ENCODE measurements at regions not wholly inside any gene's neighbourhood (a gene's known extent, or its start where the extent isn't known, plus 50 kb on each side); places are given as distances from the start of the nearest gene placed in this dataset.
"Not testable (repeated sequence)": the region's sequence is repeated elsewhere in the genome, so short reads cannot be mapped to it uniquely, and the experiment has no call there.

DNA sequence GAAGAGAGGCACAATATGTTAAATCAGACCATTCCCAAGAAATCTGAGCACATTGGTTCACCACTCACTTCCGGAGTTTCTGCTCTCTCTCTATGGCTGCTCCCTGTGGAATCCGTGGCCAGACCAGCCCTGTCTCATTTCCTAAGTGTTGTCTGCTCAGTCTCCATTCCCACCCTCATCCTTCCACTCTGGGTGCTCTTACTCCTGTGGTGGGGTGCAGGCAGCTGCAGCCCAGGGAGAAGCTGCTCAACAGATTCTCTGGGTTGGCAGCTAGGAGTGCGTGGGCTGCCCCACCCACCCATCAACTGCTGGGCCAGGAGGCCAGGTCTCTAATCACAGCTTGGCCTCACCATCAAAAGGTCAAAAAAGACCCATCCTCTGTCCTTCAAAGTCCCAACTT lies 98.3 kb downstream of the ARL4C start:
- H3K4me3 ChIP-seq (ENCODE audit: low read depth, poor library complexity, severe bottlenecking), result no peak overlapping the region
- TF ChIP-seq CTCF (IDR thresholded peaks at IDR 0.05), result no peak
- no peak for TF ChIP-seq POLR2A (IDR thresholded peaks at IDR 0.05)
- DNase-seq (ENCODE audit: low spot score in 2 of 2), result no peak
- 84 to 85% methylated on average over 3 of the region's 3 CpGs for WGBS, 2 donors
- intact Hi-C loops (cut with DNase I; ENCODE audit: low total_unique reads), result no loop called here

DNA sequence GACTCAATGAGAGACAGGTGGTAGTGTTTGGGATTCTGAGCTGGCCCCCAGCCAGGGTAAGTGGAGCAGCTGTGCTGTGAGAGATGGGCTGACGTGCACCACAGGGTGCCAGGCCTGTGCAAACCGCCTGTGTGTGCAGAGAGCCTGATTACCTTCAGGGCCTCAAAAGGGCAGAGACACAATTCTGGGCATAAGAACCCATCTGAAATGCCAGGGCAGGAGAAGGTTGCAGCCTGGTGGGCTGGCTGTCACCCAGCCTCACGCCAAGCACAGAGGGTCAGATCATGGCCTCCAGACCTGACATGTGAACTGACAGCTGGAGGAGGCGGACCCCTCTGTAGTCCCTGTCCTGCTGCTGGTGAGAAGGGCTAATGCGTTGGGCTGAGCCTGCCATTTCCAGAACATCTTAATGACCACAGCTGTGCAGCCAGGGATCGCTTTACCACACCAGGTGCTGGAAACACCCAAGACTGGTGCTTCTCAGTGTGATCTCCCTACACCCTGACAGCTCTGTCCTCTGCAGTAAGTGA lies 100.9 kb downstream of the ARL4C start:
- no peak for DNase-seq (ENCODE audit: low spot score in 2 of 2)
- TF ChIP-seq CTCF (IDR thresholded peaks at IDR 0.05) (no peak), POLR2A (IDR thresholded peaks at IDR 0.05) (no peak)
- 65 to 78% methylated on average over 6 of the region's 6 CpGs for WGBS, 2 donors

GRCh38 chr2:234394450-234394849 lies 102.4 kb downstream of the ARL4C start:
- intact Hi-C loops (cut with DNase I; ENCODE audit: low total_unique reads), result no loop called here
- TF ChIP-seq CTCF (IDR thresholded peaks at IDR 0.05) (no peak), POLR2A (IDR thresholded peaks at IDR 0.05) (no peak)
- H3K4me3 ChIP-seq (ENCODE audit: low read depth, poor library complexity, severe bottlenecking), result no peak overlapping the region
- WGBS, 2 donors, result 91 to 94% methylated on average over 4 of the region's 4 CpGs
- DNase-seq (ENCODE audit: low spot score in 2 of 2), result no peak

More for the DNA sequence above, 100.9 kb downstream of the ARL4C start:
- H3K4me3 ChIP-seq (ENCODE audit: low read depth, poor library complexity, severe bottlenecking), result no peak overlapping the region
- intact Hi-C loops (cut with DNase I; ENCODE audit: low total_unique reads), result no loop called here

DNA sequence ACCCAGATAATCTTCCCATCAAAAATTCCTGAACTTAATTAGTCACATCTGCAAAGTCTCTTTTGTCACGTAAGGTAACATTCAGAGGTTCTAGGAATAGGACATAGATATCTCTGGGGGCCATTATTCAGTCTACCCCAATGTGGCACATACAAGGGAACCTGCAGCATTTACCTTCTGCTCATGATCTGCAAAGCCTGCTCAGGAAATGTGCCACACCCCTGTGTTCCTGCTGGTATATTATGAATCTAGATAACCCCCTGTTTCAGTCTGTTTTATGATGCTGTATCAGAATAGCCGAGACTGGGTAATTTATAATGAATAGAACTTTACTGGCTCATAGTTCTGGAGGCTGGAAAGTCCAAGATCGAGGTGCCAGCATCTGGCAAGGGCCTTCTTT lies 103.5 kb downstream of the ARL4C start:
- TF ChIP-seq POLR2A (IDR thresholded peaks at IDR 0.05), result no peak
- no peak for TF ChIP-seq CTCF (IDR thresholded peaks at IDR 0.05)
- intact Hi-C loops (cut with DNase I; ENCODE audit: low total_unique reads), result no loop called here
- 73 to 79% methylated on average over 3 of the region's 3 CpGs for WGBS, 2 donors
- H3K4me3 ChIP-seq (ENCODE audit: low read depth, poor library complexity, severe bottlenecking), result no peak overlapping the region
- DNase-seq (ENCODE audit: low spot score in 2 of 2), result no peak

- 74 to 83% methylated on average over 4 of the region's 4 CpGs for WGBS, 2 donors
- TF ChIP-seq CTCF (IDR thresholded peaks at IDR 0.05) (no peak), POLR2A (IDR thresholded peaks at IDR 0.05) (no peak)
- intact Hi-C loops (cut with DNase I; ENCODE audit: low total_unique reads), result no loop called here
- DNase-seq (ENCODE audit: low spot score in 2 of 2), result no peak
- H3K4me3 ChIP-seq (ENCODE audit: low read depth, poor library complexity, severe bottlenecking), result no peak overlapping the region
Observed at GRCh38 chr2:234392041-234392615, 104.8 kb downstream of the ARL4C start.

DNA sequence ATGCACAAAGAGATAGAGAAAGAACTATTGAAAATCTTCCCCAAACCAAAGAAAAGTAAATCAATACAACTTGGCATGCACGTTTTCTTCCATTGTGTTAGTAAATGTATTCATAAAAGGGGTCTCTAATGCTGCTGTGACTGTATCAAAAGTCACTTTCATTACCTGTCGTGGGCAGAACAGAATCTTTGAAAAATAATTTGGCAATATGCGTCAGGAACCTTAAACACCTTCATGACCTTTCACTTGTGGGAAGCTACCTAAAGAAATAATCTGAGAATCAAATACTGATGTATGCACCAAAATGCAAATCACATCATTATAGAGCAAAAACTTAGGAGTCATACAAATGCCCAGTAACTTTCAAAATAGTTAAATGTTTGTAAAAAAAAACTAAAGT lies 105.3 kb downstream of the ARL4C start:
- 85 to 91% methylated on average over 3 of the region's 3 CpGs for WGBS, 2 donors
- no peak for DNase-seq (ENCODE audit: low spot score in 2 of 2)
- TF ChIP-seq CTCF (IDR thresholded peaks at IDR 0.05) (no peak), POLR2A (IDR thresholded peaks at IDR 0.05) (no peak)
- no peak overlapping the region for H3K4me3 ChIP-seq (ENCODE audit: low read depth, poor library complexity, severe bottlenecking)
- intact Hi-C loops (cut with DNase I; ENCODE audit: low total_unique reads), result no loop called here

GRCh38 chr2:234389661-234390060 lies 107.2 kb downstream of the ARL4C start:
- H3K4me3 ChIP-seq (ENCODE audit: low read depth, poor library complexity, severe bottlenecking); intact Hi-C loops (cut with DNase I; ENCODE audit: low total_unique reads); DNase-seq (ENCODE audit: low spot score in 2 of 2): not testable (repeated sequence)
- 67 to 75% methylated on average over 3 of the region's 3 CpGs for WGBS, 2 donors

Data from lower leg skin (tissue), 4 donors.